AG10803 (cell line): ENCODE measurements at regions not wholly inside any gene's neighbourhood (a gene's known extent, or its start where the extent isn't known, plus 50 kb on each side); places are given as distances from the start of the nearest gene placed in this dataset.

Source experiments
- DNase-seq: peaks from one replicate; pipeline ENCODE4 v3.0.0; 2010; ENCODE audit warnings: low read depth
- H3K4me3 ChIP-seq: 2 replicates; pipeline ENCODE4 v1.5.1; 2011; ENCODE audit warnings: mild to moderate bottlenecking, low read length, control low read depth
- CTCF ChIP-seq: conservative IDR thresholded peaks from 2 replicates; pipeline ENCODE4 v1.5.1; 2011; ENCODE audit warnings: mild to moderate bottlenecking, low read length, control low read depth, inconsistent platforms

DNA sequence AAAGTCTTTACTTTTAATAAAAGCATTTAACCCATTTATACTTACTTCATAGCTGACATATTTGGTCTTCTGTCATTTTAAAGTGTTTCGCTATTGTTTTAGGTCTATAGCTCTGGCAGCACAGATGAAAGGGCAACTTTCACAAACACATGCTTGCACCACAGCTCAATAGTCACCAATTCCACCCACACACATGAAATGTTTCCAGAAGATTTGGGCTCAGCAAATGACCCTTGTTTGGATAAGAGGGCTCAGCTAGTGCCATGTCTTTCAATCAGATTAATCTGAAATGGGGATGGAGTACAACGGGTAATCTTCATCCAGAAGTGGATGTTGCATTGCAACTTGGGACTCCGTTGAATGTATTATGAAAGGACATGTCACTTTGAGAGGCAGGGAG, 176.0 kb downstream of the FGF18 start:
- no peak for TF ChIP-seq CTCF
- H3K4me3 ChIP-seq, result no peak overlapping the region
- no peak for DNase-seq

DNA sequence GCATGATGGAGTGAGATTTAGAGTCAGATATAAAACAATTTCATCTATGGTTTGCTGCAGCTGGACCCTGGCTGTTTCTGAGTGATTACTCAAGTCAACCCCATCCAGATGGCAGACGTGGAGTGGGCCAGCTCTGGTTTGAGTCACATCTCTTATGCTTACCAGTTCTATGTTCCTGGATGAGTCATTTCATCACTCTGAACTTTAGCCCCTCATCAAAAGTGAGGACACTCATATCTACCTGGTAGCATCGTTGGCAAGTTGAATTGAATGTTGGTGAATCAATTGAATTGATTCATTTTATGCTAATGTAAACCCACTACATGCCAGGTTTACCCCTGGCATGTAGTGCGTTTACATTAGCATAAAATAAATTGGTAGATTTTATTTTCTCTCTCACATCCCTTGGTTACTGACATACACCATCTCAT, 176.4 kb downstream of the FGF18 start:
- no peak overlapping the region for H3K4me3 ChIP-seq
- DNase-seq, result peak; percentile 63
- no peak for TF ChIP-seq CTCF

DNA sequence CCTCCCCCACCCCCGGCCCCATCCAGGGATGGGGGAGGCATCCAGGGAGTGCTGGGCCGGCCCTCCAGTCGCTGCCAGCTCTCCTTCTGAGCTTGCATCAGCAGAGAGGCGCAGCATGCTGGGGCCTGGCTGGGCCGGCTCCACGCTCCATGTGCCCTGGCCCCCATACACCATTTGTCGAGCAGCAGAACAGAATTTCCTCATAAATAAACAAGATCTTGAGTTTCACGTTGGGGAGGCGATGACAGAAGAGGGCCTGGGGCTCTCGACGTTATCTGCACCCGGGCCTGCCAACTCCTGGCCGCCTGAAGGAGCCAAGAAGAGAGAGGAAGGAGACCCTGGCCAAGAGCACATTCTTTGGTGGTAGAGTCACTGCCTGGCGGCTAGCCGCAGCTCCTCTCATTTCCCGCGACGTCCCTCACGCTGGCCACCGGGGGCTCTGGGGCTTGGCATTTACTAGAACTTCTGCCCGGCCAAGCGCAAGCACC, 177.0 kb downstream of the FGF18 start:
- no peak overlapping the region for H3K4me3 ChIP-seq
- TF ChIP-seq CTCF, result no peak
- DNase-seq, result peak; percentile 37

- H3K4me3 ChIP-seq, result no peak overlapping the region
- TF ChIP-seq CTCF, result no peak
- DNase-seq, result no peak
These were observed 178.6 kb downstream of the FGF18 start for GRCh38 chr5:171597946-171598640.

DNA sequence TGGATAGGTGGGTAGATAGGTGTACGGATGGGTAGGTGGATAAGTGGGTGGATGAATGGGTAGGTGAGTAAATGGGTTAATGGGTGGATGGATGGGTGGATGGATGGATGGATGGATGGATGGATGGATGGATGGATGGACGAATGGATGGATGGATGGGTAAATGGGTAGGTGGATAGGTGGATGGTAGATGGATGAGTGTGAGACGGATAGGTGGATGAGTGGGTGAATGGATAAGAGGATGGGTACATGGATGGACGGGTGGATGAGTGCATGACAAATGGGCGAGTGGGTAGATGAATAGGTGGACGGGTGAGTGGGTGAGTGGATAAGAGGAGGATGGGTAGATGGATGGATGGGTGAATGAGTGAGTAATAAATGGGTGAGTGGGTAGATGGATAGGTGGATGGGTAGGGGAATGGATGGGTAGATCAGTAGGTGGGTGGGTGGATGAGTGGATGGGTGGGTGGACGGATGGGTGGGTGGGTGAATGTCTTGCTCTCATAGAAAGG, 179.2 kb downstream of the FGF18 start:
- DNase-seq, result no peak
- no peak overlapping the region for H3K4me3 ChIP-seq
- no peak for TF ChIP-seq CTCF

DNA sequence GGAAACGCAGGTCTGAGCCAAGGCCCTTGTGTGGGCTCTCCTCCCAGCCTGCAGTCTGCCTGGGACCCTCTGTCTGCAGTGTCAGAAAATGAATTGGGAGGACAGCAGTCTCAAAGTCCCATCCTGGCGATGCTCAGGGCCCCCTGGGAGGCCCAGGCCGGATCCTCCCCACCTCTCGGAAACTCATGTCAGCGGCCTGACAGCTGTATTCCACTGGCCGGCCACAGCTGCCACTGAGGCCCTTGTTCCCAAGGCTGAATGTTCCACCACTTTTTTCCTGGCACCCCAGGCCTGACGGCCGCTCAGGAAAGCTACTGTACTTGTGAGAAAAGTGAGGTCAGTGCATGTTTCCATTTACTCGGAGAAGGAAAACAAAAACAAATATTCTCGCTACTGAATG, 180.0 kb downstream of the FGF18 start:
- TF ChIP-seq CTCF, result no peak
- no peak for DNase-seq

GRCh38 chr5:171599957-171600612, 180.6 kb downstream of the FGF18 start:
- no peak for DNase-seq
- no peak for TF ChIP-seq CTCF
- no peak overlapping the region for H3K4me3 ChIP-seq

More for the DNA sequence above, 180.0 kb downstream of the FGF18 start:
- no peak overlapping the region for H3K4me3 ChIP-seq
